HG03520 (cell line): ENCODE measurements at regions not wholly inside any gene's neighbourhood (a gene's known extent, or its start where the extent isn't known, plus 50 kb on each side); places are given as distances from the start of the nearest gene placed in this dataset.

Source experiments
- ATAC-seq: cut with Tn5 transposase; IDR thresholded peaks from one replicate; pipeline ENCODE4 v1.9.1; 2021; ENCODE audit warnings: mild to moderate bottlenecking, moderate library complexity; ENCODE audit not compliant: unreplicated experiment

- ATAC-seq, result no peak
Measured at GRCh38 chr15:70556779-70557178, 206.6 kb downstream of the UACA start.

GRCh38 chr15:70556151-70556741, 207.1 kb downstream of the UACA start:
- no peak for ATAC-seq

GRCh38 chr15:70555713-70556112, 207.6 kb downstream of the UACA start:
- ATAC-seq, result no peak

- ATAC-seq, result no peak
Measured at GRCh38 chr15:70547846-70548487, 215.4 kb downstream of the UACA start.

GRCh38 chr15:70545526-70545925, 217.8 kb downstream of the UACA start:
- ATAC-seq, result no peak

GRCh38 chr15:70541511-70541910, 221.8 kb downstream of the UACA start:
- ATAC-seq, result no peak

GRCh38 chr15:70539912-70540530, 223.3 kb downstream of the UACA start:
- ATAC-seq, result no peak

- ATAC-seq, result no peak
Measured at GRCh38 chr15:70539409-70539808, 223.9 kb downstream of the UACA start.

GRCh38 chr15:70538278-70538677, 225.1 kb downstream of the UACA start:
- no peak for ATAC-seq

GRCh38 chr15:70535955-70536338, 227.4 kb downstream of the UACA start:
- ATAC-seq, result no peak

- ATAC-seq, result no peak
Measured at GRCh38 chr15:70535071-70535954, 228.0 kb downstream of the UACA start.

GRCh38 chr15:70533931-70534742, 229.2 kb downstream of the UACA start:
- no peak for ATAC-seq

GRCh38 chr15:70532531-70533186, 230.7 kb downstream of the UACA start:
- ATAC-seq, result no peak

GRCh38 chr15:70531576-70531975, 231.8 kb downstream of the UACA start:
- ATAC-seq, result no peak

GRCh38 chr15:70530906-70531305, 232.5 kb downstream of the UACA start:
- ATAC-seq, result no peak

- no peak for ATAC-seq
Measured at GRCh38 chr15:70530503-70530902, 232.9 kb downstream of the UACA start.

- no peak for ATAC-seq
Measured at GRCh38 chr15:70530017-70530499, 233.3 kb downstream of the UACA start.

- ATAC-seq, result no peak
Measured at GRCh38 chr15:70528816-70529215, 234.5 kb downstream of the UACA start.

GRCh38 chr15:70528270-70528706, 235.1 kb downstream of the UACA start:
- no peak for ATAC-seq

- no peak for ATAC-seq
Measured at GRCh38 chr15:70526974-70527325, 236.4 kb downstream of the UACA start.
